ENCODE measurements at regions not wholly inside any gene's neighbourhood (a gene's known extent, or its start where the extent isn't known, plus 50 kb on each side); places are given as distances from the start of the nearest gene placed in this dataset.
"Not testable (repeated sequence)": the region's sequence is repeated elsewhere in the genome, so short reads cannot be mapped to it uniquely, and the experiment has no call there.

DNA sequence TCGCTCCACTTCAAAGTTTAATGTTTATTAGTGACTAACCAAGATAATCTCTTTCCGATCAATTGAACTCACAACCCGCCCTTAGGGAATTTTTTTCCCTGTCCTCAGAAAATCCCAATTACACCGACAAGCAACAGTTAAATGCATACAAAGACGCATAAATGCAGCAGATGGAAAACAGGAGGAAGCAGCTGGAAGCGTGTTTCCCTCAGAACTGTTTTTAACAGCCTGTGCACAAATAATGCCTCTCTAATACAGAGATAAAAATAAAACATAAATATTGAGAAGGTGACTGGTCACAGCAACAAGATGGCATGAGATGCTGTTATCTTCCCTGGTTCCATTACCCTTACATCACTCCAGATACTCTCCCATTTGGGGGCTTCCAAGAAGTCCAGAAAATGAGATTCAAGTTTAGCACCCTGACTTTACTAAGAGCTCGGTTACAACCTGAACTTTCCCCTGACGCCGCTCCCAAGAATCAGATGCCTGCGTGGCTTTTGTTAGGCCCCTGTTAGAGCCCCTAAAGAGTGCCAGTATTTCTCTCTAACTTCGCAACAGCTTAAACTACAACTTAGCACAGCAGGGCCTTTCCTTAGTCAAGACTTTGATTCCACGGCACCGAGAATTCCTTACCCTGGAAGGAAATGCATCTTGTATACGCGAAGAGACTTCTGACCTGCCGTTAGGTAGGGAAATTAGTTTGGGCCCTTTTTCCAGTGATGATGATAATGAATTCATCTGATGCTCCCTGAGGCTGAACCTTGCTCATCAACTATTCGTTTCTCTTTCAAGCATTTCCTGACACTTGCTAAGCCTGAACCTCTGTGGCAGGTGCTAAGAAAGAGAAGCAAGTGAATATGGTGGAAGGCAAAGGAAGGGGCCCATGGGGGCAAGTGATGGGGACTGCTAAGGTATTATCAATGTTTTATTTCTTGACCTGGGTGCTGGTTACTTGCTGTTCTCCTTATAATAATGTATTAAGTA is 137.7 kb upstream of the SMYD2 start:
- DNase-seq = no peak

DNA sequence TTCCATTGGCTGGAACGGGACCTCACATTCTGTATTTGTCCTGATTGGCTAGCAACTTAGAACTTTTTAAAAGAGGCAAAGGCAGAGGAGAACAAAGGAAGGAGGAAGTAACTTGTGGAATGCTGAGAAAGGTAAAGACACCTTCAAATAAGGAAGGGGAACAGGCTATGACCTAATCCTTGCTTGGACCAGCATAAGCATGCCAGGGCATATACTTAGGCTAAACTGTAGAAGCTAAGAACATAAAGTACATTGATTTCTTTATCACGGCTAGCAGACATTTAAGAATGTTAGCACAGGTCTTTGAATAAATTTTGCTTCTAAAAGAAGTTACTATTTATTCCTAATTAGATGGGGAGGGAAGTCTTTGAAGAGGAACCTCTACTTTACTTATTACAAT is 136.4 kb upstream of the SMYD2 start:
- DNase-seq = not testable (repeated sequence)

DNA sequence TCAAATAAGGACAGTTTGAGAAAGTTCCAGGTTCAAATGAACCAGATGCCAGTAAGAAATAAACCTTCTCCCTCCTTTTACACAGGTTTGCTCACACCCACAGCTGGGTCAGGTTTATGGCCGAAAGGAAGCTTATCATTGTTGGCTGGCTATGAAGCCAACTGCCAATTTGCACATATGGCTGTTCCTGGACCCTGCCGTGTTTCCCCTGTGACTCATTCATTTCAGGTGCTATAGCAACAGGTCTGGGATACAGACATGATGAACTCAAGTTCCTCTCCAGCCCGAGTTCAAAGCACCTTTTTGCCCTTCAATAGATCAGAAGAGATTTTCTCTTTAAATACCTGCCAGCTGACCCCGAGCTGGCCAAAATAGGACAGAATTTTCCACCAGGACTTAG is 134.4 kb upstream of the SMYD2 start:
- DNase-seq = no peak

DNA sequence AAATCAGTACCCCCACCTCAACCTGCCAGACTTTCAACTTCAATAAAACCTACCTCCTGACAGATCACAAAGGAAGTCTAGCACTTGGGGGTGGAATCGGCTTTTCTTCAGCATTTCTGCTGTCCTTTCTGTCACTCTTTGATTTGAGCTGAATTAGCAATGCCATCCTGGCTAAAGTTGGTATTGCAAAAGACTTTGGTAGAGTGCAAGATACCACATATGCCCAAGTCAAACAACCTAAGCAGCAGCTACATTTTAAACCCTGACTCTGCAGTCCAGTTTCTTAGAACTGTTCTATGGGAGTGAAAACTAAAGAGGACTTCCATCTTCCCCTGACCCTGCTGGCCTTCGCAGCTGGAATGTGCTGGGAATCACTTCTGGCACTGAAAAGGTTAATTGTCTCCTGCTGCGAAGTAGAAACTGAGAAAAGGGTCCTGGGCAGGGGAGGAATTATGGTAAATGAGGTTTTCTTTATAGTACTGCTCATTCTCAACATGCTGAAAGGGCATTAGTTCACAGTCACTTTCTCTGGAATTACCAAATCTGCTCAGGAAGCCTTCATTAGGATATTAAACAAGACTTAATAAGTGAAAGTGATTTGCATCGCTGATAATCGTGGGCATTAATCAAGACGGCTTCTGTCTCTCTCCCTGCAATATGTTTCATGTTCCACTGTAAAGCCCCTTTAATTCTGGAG is 126.2 kb upstream of the SMYD2 start:
- no peak for DNase-seq

DNA sequence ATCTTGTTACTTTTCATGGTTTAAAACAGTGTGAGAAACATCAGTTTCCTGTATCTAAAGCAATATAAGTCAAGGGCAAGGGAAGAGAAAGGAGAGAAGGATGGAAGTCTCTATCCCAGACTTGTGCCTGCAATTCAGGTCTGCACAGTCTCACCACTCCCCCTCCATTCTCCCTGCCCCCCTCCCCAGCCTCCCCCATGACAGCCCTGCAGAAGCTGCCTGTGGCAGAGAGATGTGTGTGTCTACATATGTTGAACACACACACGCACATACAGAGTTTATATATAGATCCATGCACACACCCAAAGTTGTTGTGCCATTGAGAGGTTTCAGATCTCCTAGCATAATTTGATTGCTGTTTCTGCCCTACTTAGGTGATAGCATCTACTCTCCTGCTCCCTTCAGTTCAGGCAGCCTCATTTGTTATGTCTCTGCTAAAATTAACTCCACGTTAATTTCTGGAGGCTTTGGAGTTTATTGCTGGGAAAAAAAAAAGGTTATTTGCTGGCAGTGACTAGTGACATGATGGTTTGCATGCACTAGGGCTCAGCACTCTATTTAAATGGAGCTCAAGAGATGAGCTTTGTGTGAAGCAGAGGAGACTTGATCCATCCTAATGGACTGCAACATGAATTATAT is 124.9 kb upstream of the SMYD2 start:
- DNase-seq = no peak

DNA sequence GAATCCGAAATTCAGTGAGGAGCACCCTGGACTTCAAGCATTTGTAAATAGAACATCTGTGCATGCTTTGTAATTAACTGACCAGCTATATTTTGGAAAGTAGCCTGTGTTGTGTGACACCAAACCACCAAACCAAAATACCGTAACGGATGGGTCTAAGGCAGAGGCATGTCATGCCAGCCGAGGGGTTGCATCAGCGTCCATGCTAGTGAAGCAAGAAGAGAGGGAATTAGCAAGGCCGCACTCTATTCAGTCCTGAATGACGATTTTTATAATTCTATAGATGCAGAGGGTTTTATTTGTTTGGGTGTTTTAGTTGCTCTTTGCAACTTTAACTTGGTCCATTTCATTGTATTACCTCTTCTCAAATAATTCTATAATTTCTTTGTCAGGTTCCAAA is 116.8 kb upstream of the SMYD2 start:
- no peak for DNase-seq

DNA sequence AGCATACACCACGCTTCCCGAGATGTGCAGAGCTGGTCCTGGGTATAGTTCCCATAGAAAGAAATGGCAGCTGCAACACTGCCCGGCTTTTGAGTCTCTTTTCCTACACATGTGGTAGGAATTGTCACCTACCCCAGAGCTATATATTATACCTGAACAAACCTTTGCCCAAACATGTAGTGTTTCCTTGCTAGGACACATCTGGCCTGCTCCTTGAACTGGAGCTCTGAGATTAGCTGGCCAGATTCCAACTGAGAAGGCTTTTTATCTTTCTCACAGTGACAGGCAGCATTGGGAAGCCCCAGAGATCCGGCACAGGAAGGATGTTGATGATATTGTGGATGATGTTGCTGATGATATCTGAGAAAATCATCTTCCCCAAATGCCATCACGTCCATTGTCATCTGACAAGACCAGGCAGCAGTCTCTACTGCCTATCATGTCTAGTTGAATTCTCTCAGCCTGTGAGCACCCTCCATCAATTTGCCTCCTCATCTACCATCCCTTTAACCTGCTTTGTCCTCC is 115.0 kb upstream of the SMYD2 start:
- no peak for DNase-seq

DNA sequence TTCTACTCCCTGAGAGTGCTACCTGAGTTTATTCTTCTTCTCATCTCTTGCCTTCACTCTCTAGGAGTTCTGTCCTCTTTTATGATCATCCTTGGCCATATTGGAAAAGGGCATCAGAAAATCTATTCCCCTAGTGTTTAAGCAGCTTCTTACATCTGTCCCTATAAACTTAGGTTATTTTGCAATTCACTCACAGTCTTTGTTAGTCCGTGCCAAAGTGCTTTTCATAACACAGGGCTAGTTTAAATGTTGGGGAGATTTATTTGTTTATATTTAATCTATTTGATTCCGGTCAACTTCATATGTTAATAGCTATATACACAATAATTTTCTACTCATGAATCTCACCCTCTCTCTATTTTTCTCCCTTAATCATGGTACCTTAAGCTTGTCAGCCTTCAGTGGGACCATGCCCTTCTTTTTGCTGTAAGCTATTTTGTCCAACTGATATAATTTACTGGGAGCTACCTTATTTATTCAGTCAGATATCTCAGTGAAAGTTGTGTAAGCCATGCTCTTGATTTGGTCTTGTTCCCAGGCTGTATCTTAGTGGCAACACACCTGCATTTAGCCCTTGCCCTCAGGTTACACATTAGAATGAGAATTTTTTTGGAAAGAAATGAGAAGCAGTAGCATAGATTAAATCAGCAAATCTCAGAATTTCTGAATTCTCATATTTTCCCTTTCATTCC is 106.3 kb upstream of the SMYD2 start:
- no peak for DNase-seq

DNA sequence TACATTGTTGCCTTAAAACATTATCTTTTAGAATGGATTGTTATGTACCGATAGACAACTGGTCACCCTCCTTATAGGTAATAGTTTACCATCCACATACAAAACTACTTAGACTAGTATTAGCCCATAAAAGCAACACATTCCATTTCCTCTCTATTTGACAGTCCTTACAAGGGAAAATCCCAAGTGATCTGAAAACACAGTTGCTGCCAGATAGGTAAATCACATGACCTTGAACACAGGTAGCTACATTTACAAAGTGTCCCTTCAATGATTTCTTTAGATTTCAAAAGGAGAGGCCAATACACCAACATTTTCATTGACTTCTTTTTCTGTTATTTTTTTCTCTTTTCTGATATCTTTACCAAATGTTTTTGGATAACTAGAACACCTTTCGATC is 102.9 kb upstream of the SMYD2 start:
- DNase-seq = no peak

DNA sequence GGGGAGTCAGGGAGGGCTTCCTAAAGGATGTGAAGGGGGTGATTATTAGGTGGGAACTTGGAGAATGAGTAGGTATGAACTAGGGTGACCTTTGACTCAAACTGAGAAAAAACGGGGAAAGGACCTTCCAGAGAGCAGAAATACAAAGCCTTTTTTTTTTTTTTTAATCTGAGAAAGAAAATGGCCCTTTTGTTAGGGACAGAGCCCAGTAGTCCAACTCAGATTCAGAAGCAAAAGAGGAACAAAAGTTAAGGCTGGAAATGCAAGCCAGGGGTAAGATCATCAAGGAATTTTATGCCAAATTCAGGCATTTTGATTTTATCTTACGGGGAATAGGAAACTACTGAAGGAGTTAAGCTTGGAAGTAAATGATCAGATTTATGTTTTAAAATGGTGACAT is 96.0 kb upstream of the SMYD2 start:
- DNase-seq = no peak

DNA sequence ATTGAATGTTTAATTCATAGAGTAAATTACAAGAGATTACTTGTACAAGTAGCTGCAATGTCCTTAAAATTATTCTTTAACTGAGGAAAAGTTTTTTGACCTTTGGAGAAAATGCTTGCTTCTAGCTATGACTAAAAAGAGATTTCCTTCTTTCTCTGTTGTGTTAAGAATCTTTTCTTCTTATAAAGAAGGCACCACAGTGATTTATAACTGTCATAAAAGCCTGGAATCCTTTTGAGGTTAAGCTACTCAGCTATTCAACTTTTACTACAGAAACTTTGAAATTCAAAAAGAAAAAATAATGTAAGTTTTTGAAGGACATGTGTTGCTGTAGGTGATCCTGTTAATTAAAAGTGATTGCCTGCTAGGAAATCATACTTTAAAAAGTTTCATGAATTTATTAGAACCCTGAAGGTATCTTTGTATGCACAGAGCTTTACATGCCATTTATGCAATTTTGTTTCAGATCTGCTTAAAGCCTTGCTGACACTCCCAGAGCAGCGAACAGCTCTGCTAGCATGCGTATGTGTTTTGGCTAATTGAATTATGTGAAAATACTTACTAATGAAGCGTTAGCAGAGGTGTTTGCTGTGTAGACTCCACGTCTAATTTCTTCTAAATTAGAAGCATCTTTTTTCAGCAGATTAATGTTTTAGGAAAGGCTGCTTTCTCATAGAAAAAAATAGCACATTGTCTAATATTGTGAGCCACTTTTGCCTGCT is 94.7 kb upstream of the SMYD2 start:
- DNase-seq = no peak

DNA sequence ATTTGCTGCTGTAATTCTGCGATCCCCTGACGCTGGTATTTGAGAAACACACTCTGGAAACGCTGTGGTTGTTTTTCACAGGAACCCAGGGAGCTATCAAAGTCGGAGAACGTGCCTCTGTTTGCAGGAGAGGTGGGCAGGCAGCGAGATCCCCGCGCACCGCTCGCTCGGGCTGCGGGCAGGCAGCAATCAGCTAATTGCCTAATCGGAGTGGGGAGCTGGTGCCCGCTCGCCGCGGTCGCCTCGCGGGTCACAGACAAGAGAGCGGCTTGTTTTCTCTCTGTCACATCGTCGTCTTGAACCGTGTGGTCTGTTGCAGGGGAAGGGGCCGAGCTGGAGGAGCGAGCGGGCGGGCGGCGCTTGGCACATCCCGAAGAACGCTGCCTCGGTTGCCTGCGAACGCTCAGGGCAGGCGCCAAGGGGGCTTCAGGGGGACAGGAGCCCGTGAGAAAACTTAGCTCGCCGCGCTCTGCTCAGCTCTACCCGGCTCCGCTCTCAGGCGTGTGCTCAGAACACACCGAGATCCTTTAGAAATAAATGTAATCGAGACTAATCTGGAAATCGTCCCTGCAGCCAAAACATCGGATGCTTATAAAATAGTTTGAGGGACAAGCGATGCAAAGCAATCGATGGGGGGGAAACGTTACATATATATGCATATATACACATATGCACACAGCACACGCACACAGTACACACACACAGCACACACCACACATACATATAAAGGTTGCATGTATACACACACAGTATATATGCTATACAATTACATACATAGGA is 93.6 kb upstream of the SMYD2 start:
- DNase-seq = no peak

DNA sequence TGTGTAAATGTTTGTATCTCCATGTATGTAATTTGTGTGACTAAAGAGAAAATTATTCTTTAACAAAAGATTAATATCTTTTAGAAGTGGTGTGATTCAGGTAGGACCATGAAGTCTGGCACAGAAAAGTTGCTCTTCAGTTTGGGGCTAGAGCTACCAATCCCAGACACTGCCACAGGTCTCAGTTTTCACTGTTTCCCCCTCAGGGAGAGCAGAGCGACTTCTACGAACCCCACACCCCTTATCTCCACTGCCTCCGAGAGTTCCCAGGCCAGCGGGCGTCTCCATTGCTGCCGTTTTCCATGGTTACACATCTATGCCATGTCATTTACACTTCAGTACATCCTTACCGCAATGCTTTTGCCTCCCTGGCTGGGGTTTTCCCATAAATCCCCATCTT is 93.0 kb upstream of the SMYD2 start:
- DNase-seq = no peak

DNA sequence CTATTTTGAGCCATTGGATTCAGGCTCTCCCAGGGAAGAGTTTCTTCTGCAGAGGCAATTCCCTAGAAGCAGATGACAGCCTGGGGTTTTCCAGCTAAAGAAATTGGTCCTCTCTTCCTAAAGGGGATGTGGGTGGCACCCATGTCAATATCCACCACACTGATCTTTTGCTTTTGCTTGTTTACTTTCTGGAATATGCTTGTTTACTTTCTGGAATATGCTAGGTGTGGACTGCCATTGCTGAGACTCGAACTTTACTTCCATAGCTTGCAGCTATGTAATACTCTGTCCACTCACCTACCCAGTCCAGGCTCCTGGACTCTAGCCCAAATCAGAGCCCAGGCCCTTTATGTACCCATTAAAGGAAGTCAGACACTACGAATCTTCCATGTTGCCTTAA is 92.1 kb upstream of the SMYD2 start:
- DNase-seq = no peak

DNA sequence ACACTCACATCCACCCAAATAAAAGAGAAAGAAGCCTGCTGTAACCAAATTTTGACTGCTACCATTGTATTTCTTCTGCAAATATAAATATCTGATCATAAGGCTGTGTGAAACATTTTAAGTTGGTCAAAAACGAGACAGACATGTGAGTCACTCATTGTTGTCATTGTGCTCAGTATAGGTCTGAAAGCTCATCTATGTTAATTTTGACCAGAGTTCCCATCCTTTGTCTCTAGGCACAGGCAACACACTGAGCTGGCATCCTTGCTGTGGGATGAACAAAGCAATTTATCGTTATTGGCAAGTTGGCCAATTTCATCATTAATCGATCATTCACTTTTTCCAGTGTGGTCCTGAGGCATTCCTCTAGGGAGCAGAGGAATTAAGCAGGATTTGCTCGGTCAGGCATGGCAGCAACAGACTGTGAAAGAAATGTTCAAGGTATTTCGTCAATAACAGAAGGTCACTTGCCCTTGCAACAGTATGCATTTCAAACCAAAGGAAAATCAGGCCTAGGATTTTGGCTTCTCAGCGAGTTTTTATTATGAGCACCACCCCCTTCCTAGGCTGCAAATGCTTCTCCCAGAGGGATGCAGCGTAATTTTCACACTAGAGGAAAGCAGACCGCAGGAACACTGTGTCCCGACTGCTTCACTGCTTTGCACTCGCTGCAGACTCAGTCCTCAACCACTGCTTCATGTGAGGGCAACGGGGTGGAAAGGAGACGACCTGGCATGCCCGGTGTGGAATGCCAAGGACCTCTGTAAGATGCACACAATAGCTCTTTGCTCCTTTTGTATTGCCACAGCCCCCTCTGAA is 87.9 kb upstream of the SMYD2 start:
- DNase-seq = no peak

DNA sequence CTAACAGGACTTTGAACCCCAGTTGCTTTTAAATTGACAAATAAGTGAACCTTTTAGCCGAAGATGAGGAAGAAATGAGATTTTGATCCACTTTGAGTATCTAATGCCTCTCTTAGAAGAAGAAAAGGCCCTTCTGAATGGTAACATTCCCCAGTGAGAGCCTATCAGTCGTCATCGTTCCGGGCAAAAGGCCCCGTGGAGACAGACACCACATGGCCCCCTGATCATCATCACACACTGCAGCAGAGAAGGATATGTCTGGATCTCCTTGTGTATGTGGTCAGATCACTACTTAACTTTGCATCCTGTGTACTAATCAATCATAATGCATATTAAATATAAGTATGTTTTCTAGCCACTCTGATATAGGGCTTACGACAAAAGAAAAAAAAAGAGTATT is 87.3 kb upstream of the SMYD2 start:
- no peak for DNase-seq

DNA sequence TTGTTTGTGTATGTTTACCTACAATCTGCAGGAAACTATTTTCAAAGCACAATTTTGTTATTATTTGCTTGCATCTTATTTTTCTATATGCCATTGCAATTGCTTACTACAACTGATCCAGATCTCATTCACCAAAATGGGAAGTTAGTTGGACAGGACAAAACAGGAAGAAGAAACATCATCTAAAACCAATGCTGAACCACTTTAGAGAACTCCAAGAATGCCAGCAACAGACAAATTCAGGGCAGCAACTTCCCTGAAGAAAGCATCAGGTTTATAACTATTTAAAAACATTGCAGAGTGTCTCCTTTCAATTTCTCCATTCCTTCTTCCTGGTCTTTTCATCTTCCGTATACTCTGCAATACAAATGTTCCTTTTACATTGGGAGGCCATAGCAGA is 82.4 kb upstream of the SMYD2 start:
- DNase-seq = no peak

DNA sequence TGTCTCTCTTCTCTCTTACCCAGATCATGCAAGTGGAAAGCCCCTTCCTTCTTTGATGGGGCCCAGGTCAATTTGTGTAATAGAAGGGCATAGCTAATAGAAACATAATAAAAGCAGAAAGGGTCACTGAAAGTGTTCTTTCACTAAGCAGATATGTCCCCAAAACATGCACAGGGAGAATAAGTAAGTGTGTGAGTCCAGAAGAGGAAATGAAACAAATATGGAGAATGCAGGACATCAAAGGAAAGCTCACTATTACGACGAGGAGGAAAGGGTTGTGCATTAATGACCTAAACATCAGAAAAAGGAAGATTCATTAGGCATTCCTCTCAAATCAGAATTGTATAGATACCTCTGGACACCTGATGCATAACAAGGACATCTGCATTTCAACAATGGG is 81.4 kb upstream of the SMYD2 start:
- DNase-seq = no peak

DNA sequence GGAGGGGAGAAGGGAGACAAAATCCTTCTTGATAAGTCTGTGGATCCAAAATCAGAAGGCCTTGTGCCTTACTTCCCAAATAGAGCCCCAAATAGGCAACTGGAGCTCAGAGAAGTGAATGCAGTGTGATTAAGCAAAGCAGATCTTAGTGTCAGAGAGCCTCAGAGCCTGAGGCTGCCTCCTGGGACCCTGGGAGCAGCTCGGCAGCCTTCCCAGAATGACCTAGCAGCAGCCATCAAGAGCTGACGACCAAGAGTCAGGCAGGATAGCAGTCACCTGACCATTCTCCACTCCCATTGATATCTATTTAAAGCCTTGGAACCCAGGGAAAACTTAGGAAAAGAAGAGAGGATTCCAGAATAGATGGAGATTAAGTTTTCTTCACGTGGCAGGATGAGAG is 78.0 kb upstream of the SMYD2 start:
- no peak for DNase-seq

DNA sequence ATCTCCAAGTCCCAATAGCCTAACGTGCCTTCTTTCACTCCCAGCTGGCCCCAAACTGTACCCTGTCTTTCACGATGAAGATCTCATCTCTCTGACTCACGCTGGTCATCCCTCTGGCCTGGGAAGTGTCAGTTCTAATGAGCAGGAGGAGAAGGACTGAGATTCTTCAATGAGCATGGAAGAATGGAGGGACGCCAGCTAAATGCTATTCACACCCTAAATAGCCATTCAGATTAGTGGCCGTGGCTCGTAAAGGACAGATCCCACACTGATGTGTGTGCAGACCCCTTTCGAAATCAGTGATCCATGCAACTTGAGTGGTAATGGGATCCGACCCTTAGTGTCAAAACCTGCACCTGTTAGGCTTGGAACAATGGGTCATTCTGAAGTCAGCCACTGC is 75.9 kb upstream of the SMYD2 start:
- DNase-seq = no peak

DNA sequence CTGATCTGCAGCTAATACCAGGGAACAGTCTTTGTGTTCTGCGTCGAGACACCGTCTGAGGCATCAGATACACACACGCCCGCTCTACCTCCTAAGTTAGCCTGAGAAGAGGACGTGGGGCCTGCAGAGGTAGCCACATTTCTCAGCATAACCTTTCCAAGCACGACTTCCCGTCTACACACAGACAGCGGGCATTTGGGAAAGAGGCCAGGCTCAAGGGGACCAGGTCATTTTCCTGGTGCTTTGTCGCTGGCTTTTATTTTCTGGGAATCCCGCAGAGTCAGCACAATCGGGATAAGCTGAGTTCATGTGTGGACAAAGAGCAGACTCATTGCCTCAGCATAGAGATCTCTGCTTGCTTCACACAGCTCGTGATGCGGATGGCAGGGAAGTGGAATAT is 72.5 kb upstream of the SMYD2 start:
- no peak for DNase-seq

Measured in activated CD4-positive, alpha-beta T cell treated with anti-CD3 and anti-CD28 coated beads, Interleukin-2, amount 50 U/mL, for 4 hours (primary cell).